Hippocampal formation (tissue), 2 donors: ENCODE measurements at regions not wholly inside any gene's neighbourhood (a gene's known extent, or its start where the extent isn't known, plus 50 kb on each side); places are given as distances from the start of the nearest gene placed in this dataset.
"Not testable (repeated sequence)": the region's sequence is repeated elsewhere in the genome, so short reads cannot be mapped to it uniquely, and the experiment has no call there.

Source experiments
- DNase-seq, 2 donors: peaks; one replicate each; lab custom pipeline; 2025; lab: John Stamatoyannopoulos, UW

- no peak for DNase-seq
These were observed 85.3 kb downstream of the FOXD2 start for GRCh38 chr1:47522935-47523834.

DNA sequence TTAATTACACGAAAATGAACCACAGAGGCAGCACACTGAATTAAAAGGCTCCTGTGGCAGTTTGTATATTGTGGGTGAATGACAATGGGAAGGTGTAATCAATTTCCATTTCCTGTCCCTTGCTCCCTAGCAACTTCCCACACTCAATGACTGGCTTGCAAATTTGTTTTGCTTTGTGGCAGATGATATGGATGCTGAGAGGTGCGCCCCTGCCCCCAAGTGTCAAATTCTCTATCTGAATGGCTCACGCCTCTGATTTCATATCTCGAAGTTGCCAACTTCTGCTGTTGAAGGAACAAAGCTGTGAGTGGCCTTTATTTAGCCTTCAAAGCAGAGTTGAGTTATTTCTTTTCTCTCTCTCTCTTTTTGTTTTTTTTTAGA is 86.0 kb downstream of the FOXD2 start:
- no peak for DNase-seq

DNA sequence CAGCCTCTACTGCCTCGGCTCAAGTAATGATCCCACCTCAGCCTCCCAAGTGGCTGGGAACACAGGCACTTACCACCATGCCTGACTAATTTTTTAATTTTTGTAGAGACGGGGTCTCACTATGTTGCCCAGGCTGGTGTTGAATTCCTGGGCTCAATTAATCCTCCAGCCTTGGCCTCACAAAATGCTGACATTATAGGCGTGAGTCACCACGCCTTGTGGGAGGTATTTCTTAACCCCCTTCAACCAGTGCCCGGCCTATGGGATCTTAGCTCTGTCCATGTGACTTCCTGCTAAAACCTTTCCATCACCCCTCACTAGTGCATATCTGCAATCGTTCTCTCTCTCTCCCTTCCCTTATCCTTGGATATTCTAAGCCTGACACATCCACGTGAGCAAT is 86.4 kb downstream of the FOXD2 start:
- no peak for DNase-seq

- no peak for DNase-seq
These were observed 89.9 kb downstream of the FOXD2 start for GRCh38 chr1:47527653-47528272.

DNA sequence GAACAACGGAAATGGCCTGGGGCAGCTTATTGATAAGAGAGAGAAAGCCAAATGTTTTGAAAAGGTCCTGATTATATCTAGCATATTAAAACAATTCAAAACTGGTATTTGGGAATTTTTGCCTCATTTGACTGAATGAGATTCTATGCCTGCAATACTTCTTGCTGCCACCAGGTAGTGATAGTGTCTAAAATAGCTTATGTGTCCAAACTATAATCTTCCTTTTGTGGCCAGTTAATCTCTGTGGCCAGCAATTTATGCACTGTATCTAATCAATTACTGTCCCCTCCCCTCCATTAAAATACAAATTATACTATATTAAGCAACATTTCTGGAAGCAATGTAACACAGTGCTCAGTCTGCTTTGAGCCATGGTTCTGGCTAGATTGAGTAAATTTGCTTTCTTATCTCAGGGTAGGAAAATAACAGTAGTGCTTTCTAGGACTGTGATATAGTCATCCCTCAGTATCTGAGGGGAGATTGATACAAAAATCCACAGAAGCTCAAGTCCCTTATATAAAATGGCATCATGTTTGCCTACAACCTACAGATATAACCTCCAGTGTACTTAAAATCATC is 91.8 kb downstream of the FOXD2 start:
- no peak for DNase-seq

DNA sequence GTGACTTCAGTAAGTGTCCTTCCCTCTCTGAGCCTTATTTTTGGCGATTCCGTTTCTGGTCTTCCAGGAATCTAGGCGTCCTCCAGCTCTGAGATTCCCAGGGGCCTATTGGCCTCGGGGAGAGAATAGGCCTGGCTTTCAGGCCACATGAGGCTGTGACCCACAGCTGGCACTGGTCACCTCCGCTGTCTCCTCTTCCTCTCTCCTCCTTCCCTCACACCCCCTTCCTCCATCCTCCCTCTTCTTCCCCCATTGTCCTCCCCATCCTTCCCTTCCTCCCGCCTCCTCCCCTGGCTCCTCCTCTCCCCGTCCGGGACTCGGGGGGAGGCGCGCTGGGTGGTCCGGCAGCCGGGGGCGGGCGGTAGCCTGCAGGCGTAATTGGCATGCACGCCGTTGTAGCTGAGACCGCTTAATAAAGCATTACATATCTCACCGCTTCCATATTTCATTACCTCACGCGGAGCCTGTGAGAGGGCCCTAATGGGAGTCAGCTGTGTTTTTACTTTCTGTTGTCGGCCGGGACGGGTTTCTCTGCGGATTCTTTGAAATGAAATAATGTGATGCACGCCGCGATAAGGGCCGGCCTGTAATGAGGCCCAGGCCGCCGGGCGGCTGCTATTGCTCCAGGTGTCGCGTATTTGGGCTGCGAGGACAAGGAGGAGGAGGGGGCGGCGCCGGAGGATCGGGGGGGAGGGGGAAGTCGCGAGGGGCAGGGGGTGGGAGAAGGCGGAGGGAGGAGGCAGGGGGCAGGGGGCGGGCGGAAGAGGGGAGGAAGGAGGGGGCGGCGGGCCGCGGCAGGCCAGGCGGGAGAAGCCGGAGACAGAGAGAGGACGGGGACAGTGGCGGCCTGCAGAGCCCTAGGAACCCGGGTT is 95.3 kb downstream of the FOXD2 start:
- DNase-seq, result peak in 1 of 2 donors; percentile 24

- DNase-seq, result no peak
These were observed 96.0 kb downstream of the FOXD2 start for GRCh38 chr1:47533793-47534328.

DNA sequence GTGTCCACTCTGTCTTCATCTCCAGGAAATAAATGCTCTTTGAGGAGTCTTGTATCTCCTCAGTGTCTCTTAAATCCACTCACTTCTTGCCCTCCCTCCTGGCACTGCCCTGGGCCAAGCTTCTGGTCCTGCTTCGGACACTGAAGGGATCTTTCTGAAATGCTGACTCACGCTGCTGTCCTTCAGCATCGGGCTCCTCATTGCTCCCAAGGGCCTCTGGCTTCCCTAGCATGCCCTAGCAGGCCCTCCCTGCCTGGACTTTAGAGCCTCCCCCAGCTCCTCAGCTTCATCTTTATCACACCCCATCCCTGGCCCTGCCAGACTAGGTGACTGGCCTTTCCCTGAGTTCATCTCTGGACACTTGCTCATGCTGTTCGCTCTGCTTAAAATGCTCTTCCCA is 96.6 kb downstream of the FOXD2 start:
- DNase-seq, result no peak

DNA sequence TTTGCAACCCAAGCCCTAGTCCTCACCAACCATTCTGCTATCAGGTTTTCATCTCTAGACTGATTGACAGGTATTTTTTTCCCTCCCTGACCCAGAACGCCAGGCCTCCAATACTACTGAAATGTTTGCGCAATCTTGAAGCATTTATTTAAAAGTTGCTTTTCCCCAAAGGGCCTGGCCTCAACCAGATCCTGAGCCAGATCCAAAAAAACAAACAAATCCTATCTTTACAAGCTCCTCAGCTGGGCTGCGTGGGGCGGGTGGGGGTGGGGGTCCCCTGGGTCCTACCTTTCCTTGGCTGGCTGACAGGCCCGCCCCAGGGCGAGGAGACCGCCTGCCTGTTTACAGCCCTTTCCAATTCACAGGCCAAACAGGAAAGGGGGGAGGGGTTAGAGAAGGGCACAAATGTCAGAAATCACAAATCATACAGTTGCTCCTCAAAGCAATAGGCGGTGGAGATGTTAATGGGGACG is 98.8 kb downstream of the FOXD2 start:
- DNase-seq, result no peak

- no peak for DNase-seq
These were observed 99.4 kb downstream of the FOXD2 start for GRCh38 chr1:47537268-47537667.

DNA sequence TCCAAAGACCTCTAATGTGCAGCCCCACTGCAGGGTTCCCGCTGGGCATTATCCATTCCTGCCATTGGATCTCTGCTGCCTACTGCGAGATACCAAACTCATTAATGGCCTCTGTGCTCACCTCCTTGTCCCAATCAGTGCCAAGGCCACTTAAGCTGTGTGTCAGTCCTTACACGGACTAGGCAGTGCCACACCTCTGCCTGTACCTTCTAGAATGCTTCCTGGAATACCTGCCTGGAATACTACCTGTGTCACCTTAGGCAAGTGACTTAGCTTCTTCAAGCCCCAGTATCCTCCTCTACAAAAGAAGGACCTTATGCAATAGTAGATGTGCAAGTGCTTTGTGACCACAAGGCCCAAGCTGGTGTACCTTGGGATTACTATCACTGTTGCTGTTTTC is 100.1 kb downstream of the FOXD2 start:
- no peak for DNase-seq

DNA sequence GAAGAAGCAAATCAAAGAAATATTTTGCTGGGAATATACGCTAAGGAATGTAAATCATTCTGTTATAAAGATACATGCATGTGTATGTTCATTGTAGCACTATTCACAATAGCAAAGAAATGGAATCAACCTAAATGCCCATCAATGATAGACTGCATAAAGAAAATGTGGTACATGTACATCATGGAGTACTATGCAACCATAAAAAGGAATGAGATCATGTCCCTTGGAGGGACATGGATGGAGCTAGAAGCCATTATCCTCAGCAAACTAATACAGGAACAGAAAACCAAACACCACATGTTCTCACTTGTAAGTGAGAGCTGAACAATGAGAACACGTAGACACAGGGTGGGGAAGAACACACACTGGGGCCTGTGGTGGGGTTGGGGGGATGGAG is 100.7 kb downstream of the FOXD2 start:
- not testable (repeated sequence) for DNase-seq

- DNase-seq, result not testable (repeated sequence)
These were observed 103.9 kb downstream of the FOXD2 start for GRCh38 chr1:47541705-47542104.

DNA sequence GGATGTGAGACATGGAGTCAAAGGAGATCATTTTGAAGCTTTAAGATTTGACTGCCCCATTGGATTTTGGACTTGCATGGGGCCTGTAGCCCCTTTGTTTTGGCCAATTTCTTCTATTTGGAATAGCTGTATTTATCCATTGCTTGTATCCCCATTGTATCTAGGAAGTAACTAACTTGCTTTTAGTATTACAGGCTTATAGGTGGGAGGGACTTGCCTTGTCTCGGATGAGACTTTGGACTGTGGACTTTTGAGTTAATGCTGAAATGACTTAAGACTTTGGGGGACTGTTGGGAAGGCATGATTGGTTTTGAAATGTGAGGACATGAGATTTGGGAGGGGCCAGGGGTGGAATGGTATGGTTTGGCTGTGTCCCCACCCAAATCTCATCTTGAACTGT is 105.2 kb downstream of the FOXD2 start:
- not testable (repeated sequence) for DNase-seq

GRCh38 chr1:47545912-47546483 is 108.2 kb downstream of the FOXD2 start:
- no peak for DNase-seq

- no peak for DNase-seq
These were observed 110.1 kb downstream of the FOXD2 start for GRCh38 chr1:47547753-47548573.

GRCh38 chr1:47548637-47549036 is 110.8 kb downstream of the FOXD2 start:
- DNase-seq, result no peak

- DNase-seq, result no peak
These were observed 111.7 kb downstream of the FOXD2 start for GRCh38 chr1:47549532-47549931.

GRCh38 chr1:47550929-47551328 is 113.1 kb downstream of the FOXD2 start:
- no peak for DNase-seq

DNA sequence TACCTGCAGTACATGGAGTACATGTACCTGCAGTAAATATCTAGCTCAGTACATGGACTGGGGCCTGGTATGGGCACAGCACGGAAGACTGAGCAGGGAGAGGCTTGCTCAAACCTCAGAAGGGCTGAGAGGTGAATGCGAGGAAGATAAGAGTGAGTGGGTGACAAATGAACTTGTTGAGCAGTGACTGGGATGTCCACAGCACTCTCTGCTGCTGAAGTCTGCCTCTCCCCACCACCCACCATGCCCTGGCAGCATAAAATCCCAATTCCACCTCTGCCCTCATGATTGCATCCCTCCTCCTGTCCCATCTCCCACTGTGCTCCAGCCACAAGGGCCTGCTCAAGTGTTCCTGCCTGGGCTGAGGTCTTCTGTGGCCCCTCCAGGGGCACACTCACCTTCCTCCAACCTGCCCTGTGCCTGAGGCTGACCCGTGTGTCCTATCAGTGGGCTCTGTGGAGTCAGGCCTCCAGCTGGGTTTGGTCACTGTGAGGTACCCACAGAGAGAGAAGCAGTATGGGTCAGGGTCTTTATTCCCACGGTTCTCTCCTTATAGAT is 114.2 kb downstream of the FOXD2 start:
- DNase-seq, result no peak
